RWPE2 (cell line): ENCODE measurements at regions not wholly inside any gene's neighbourhood (a gene's known extent, or its start where the extent isn't known, plus 50 kb on each side); places are given as distances from the start of the nearest gene placed in this dataset.

Experiments
- ATAC-seq: fragments of 200-7000 bp; cut with Tn5 transposase; 3 replicates; pipeline ENCODE4 v1.9.1; 2021; ENCODE audit warnings: low read depth
- DNase-seq: peaks from one replicate; pipeline ENCODE4 v3.0.0-alpha.2; 2020; ENCODE audit warnings: low spot score
- H3K27ac ChIP-seq: fragments of 450-650 bp; 2 replicates; pipeline ENCODE4 v1.5.1; 2017; ENCODE audit warnings: mild to moderate bottlenecking; ENCODE audit not compliant: poor library complexity, severe bottlenecking
- H3K27me3 ChIP-seq: fragments of 250-450 bp; sonication (Bioruptor Pico); 2 replicates; pipeline ENCODE4 v1.5.1; 2021; ENCODE audit warnings: mild to moderate bottlenecking, moderate library complexity; ENCODE audit not compliant: insufficient read depth, poor library complexity, severe bottlenecking
- H3K36me3 ChIP-seq: fragments of 250-450 bp; sonication (Bioruptor Pico); 2 replicates; pipeline ENCODE4 v1.5.1; 2020; ENCODE audit warnings: low read depth, mild to moderate bottlenecking, moderate library complexity
- H3K4me1 ChIP-seq: fragments of 250-450 bp; sonication (Bioruptor Pico); 2 replicates; pipeline ENCODE4 v1.5.1; 2021; ENCODE audit warnings: mild to moderate bottlenecking, moderate library complexity; ENCODE audit not compliant: insufficient read depth, poor library complexity, severe bottlenecking
- H3K4me3 ChIP-seq: fragments of 250-450 bp; sonication (Bioruptor Pico); 2 replicates; pipeline ENCODE4 v1.5.1; 2021; ENCODE audit warnings: mild to moderate bottlenecking, moderate library complexity; ENCODE audit not compliant: severe bottlenecking
- H3K9me3 ChIP-seq: fragments of 250-450 bp; sonication (Bioruptor Pico); 2 replicates; pipeline ENCODE4 v1.5.1; 2021; ENCODE audit warnings: mild to moderate bottlenecking, moderate library complexity; ENCODE audit not compliant: severe bottlenecking
- CTCF ChIP-seq: fragments of 450-650 bp; IDR thresholded peaks from one replicate; pipeline ENCODE4 v1.5.1; 2017; ENCODE audit warnings: mild to moderate bottlenecking, moderate library complexity; ENCODE audit not compliant: poor library complexity, severe bottlenecking

- DNase-seq: no peak
- no peak for ATAC-seq
- no peaks in the 10 kb centered on the region for H3K9me3 ChIP-seq
- no peak for TF ChIP-seq CTCF
- H3K36me3 ChIP-seq: no peaks in the 10 kb centered on the region
- H3K27ac ChIP-seq: no peak overlapping the region
- H3K4me1 ChIP-seq: no peaks in the 10 kb centered on the region
- H3K27me3 ChIP-seq: no peaks in the 10 kb centered on the region
- H3K4me3 ChIP-seq: no peak overlapping the region
Observed at GRCh38 chr3:31176045-31176444, 281.6 kb upstream of the GADL1 start.

- Histone ChIP-seq H3K27ac (no peak overlapping the region), H3K4me3 (no peak overlapping the region), H3K27me3 (no peaks in the 10 kb centered on the region), H3K4me1 (no peaks in the 10 kb centered on the region), H3K9me3 (no peaks in the 10 kb centered on the region), H3K36me3 (no peaks in the 10 kb centered on the region)
- no peak for ATAC-seq
- no peak for DNase-seq
- TF ChIP-seq CTCF: no peak
Observed at GRCh38 chr3:31178467-31178866, 284.0 kb upstream of the GADL1 start.

DNA sequence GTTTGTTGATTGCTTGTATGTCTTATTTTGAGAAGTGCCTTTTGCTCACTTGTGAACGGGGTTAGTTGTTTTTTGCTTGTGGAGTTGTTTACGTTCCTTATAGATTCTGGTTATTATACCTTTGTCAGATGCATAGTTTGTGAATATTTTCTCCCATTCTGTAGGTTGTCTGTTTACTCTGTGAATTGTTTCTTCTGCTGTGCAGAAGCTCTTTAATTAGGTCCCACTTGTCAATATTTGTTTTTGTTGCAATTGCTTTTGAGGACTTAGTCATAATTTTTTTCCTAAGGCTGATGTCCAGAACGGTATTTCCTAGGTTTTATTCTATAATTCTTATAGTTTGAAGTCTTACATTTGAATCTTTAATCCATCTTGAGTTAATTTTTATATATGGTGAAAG, 285.3 kb upstream of the GADL1 start:
- no peak for DNase-seq

DNA sequence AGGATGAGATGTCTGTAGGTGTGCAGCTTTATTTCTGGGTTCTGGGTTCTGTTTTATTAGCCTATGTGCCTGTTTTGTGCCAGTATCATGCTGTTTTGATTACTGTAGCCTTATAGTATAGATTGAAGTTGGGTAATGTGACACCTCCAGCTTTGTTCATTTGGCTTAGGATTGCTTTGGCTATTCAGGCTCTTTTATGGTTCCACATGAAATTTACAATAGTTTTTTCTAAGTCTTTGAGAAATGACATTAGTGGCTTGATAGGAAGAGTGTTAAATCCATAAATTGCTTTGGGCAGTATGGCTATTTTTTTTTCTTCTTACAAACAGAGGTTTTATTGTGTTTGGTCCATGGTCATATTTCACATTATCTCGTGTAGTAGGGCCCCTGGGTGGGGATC, 285.8 kb upstream of the GADL1 start:
- no peak overlapping the region for H3K27ac ChIP-seq
- H3K36me3 ChIP-seq: no peaks in the 10 kb centered on the region
- TF ChIP-seq CTCF: no peak
- ATAC-seq (no peak), DNase-seq (no peak)
- H3K9me3 ChIP-seq: no peaks in the 10 kb centered on the region
- no peaks in the 10 kb centered on the region for H3K27me3 ChIP-seq
- no peak overlapping the region for H3K4me3 ChIP-seq
- no peaks in the 10 kb centered on the region for H3K4me1 ChIP-seq

More for the DNA sequence above, 285.3 kb upstream of the GADL1 start:
- H3K27me3 ChIP-seq: no peaks in the 10 kb centered on the region
- H3K4me1 ChIP-seq: no peaks in the 10 kb centered on the region
- H3K36me3 ChIP-seq: no peaks in the 10 kb centered on the region
- TF ChIP-seq CTCF: no peak
- no peak overlapping the region for H3K27ac ChIP-seq
- no peaks in the 10 kb centered on the region for H3K9me3 ChIP-seq
- no peak overlapping the region for H3K4me3 ChIP-seq
- no peak for ATAC-seq

DNA sequence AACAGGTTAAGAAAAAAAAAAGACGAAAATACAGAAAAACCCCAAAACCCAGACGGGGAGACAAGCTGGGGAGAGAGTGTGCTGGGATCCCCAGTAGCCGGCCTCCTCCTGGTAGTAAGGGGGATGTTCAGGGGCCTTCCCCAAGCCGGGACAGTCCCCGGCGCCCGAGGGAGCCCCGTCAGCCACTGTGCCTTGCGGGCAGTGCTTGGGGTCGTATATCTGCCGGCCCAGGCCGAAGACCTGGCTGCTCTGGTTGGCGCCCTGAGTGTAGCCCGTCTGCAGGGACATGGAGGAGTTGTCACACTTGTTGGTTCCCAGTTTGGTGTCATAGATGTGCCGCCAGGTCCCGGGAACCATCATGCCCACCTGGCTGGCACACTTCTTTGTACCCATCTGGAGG, 287.2 kb upstream of the GADL1 start:
- no peak overlapping the region for H3K4me3 ChIP-seq
- no peaks in the 10 kb centered on the region for H3K36me3 ChIP-seq
- no peaks in the 10 kb centered on the region for H3K9me3 ChIP-seq
- no peaks in the 10 kb centered on the region for H3K4me1 ChIP-seq
- no peaks in the 10 kb centered on the region for H3K27me3 ChIP-seq
- no peak for DNase-seq
- TF ChIP-seq CTCF: no peak
- no peak overlapping the region for H3K27ac ChIP-seq
- ATAC-seq: no peak
